GM12878 (cell line): ENCODE measurements at regions not wholly inside any gene's neighbourhood (a gene's known extent, or its start where the extent isn't known, plus 50 kb on each side); places are given as distances from the start of the nearest gene placed in this dataset.

ENCODE experiments used
- ATAC-seq: fragments of 200-7000 bp; cut with Tn5 transposase; 3 replicates; pipeline ENCODE4 v1.9.1; 2020; ENCODE audit warnings: mild to moderate bottlenecking, moderate library complexity
- BruUV-seq: library from RNA; stranded (reverse); fragments of 400-500 nt; replicated peaks from 2 replicates; lab custom pipeline; 2021; lab: Mats Ljungman, UMichigan
- CTCF ChIA-PET: fragments of 300-600 bp; sonication (Branson Sonifier 250); formaldehyde crosslinking; extraction: SDS; loops from one replicate; lab custom pipeline; 2021; ENCODE audit warnings: inconsistent platforms; lab: Yijun Ruan, JAX
- POLR2A ChIA-PET: fragments of 350-600 bp; formaldehyde crosslinking; extraction: SDS; loops from one replicate; lab custom pipeline; 2021; ENCODE audit warnings: inconsistent platforms; lab: Charles Lee
- RAD21 ChIA-PET: fragments of 300-600 bp; sonication (Branson Sonifier 250); formaldehyde crosslinking; loops from one replicate; lab custom pipeline; 2023; ENCODE audit warnings: antibody characterized with exemption; ENCODE audit not compliant: unreplicated experiment; lab: Charles Lee
- SMC1A ChIA-PET: fragments of 300-600 bp; sonication (Branson Sonifier 250); formaldehyde crosslinking; loops from one replicate; lab custom pipeline; 2023; ENCODE audit not compliant: unreplicated experiment, uncharacterized antibody; lab: Charles Lee
- DNase-seq: peaks from one replicate; pipeline ENCODE4 v3.0.0-alpha.2; 2011; ENCODE audit warnings: low read depth, low spot score
- FAIRE-seq: peaks from 3 replicates; lab custom pipeline; 2011; peaks lifted over from hg19 to GRCh38; lab: Jason Lieb, UNC
- H2AFZ ChIP-seq: 2 replicates; pipeline ENCODE4 v1.6.0; 2011; ENCODE audit warnings: low read depth, low read length, control low read depth; ENCODE audit not compliant: control insufficient read depth
- H3K27ac ChIP-seq: 2 replicates; pipeline ENCODE4 v1.5.1; 2011; ENCODE audit warnings: control low read depth; ENCODE audit not compliant: control insufficient read depth, insufficient read depth
- H3K27me3 ChIP-seq, 2 experiments: replicated peaks in 1 of 2; 2 replicates each; pipeline versions ENCODE4 v1.6.0 to v1.6.1; 2011; ENCODE audit warnings: low read length in 1 of 2; ENCODE audit not compliant: control insufficient read depth in 2 of 2, insufficient read depth in 2 of 2
- H3K36me3 ChIP-seq, 2 experiments: 2 replicates each; pipeline ENCODE4 v1.5.1; 2011; ENCODE audit warnings: low read length in 1 of 2; ENCODE audit not compliant: control insufficient read depth in 2 of 2, insufficient read depth in 2 of 2
- H3K4me1 ChIP-seq: 2 replicates; pipeline ENCODE4 v1.6.1; 2011; ENCODE audit warnings: mild to moderate bottlenecking, low read length, moderate library complexity, mixed read lengths; ENCODE audit not compliant: control insufficient read depth, insufficient read depth
- H3K4me2 ChIP-seq: 2 replicates; pipeline ENCODE4 v1.6.0; 2011; ENCODE audit warnings: control low read depth; ENCODE audit not compliant: control insufficient read depth, insufficient read depth
- H3K4me3 ChIP-seq: fragments of 200-600 bp; sonication (generic); 2 replicates; pipeline ENCODE4 v1.5.1; 2016
- H3K79me2 ChIP-seq: 2 replicates; pipeline ENCODE4 v1.6.0; 2011; ENCODE audit warnings: low read length; ENCODE audit not compliant: control insufficient read depth, insufficient read depth
- H3K9ac ChIP-seq: 2 replicates; pipeline ENCODE4 v1.8.0; 2011; ENCODE audit warnings: low read length, control low read depth, mixed read lengths; ENCODE audit not compliant: control insufficient read depth, insufficient read depth
- H3K9me3 ChIP-seq: replicated peaks from 3 replicates; pipeline ENCODE4 v1.5.1; 2011; ENCODE audit warnings: mild to moderate bottlenecking, low read length; ENCODE audit not compliant: control insufficient read depth, insufficient read depth
- H4K20me1 ChIP-seq: 2 replicates; pipeline ENCODE4 v1.6.0; 2011; ENCODE audit not compliant: control insufficient read depth, insufficient read depth
- BCLAF1 ChIP-seq: fragments of 450-650 bp; IDR thresholded peaks from 2 replicates; pipeline ENCODE4 v1.6.1; 2017; ENCODE audit warnings: antibody characterized with exemption, mild to moderate bottlenecking, moderate library complexity
- ELK1 ChIP-seq: IDR thresholded peaks from 2 replicates; pipeline ENCODE4 v1.6.1; 2012; ENCODE audit warnings: low read depth, low read length, improper control_type of control experiment
- IRF4 ChIP-seq: IDR thresholded peaks from 2 replicates; pipeline ENCODE4 v1.6.1; 2011; ENCODE audit warnings: low read depth, low read length
- MTA2 ChIP-seq: fragments of 450-650 bp; IDR thresholded peaks from 2 replicates; pipeline ENCODE4 v1.6.1; 2016; ENCODE audit warnings: low read depth, mild to moderate bottlenecking, moderate library complexity
- SIN3A ChIP-seq: IDR thresholded peaks from 2 replicates; pipeline ENCODE4 v1.6.1; 2012; ENCODE audit warnings: low read depth, low read length, improper control_type of control experiment
- SMARCA5 ChIP-seq: fragments of 450-650 bp; IDR thresholded peaks from 2 replicates; pipeline ENCODE4 v1.6.1; 2017; ENCODE audit warnings: mild to moderate bottlenecking
- WGBS: methylation state at CpG from one replicate; pipeline ENCODE4 v1.1.6; 2016; ENCODE audit warnings: low lambda C conversion rate; ENCODE audit not compliant: insufficient replicate concordance, insufficient coverage; ENCODE audit errors: missing lambda C conversion rate; 5-methylcytosine and 5-hydroxymethylcytosine counted together
- in situ Hi-C: fragments of 300-500 bp; cut with MboI; formaldehyde crosslinking; loops from 9 replicates; pipeline ENCODE4 v1.14.3; 2018; ENCODE audit warnings: mixed read lengths
- intact Hi-C: fragments of 100-400 bp; cut with micrococcal nuclease; formaldehyde crosslinking; loops from one replicate; pipeline ENCODE4 v1.14.2; 2022; ENCODE audit not compliant: unreplicated experiment
- TF ChIP-seq, protein P1 (sequence below): IDR thresholded peaks from 2 replicates; pipeline ENCODE4 v1.6.1; 2012; ENCODE audit warnings: low read length, inconsistent platforms
- TF ChIP-seq, protein P2 (sequence below): fragments of 450-650 bp; IDR thresholded peaks from 2 replicates; pipeline ENCODE4 v1.6.1; 2017; ENCODE audit warnings: mild to moderate bottlenecking, moderate library complexity
- TF ChIP-seq, protein P3 (sequence below): fragments of 150-350 bp; IDR thresholded peaks from 2 replicates; pipeline ENCODE4 v1.6.1; 2016; ENCODE audit warnings: low read depth, low read length
- TF ChIP-seq, protein P4 (sequence below): IDR thresholded peaks from 2 replicates; pipeline ENCODE4 v1.6.1; 2012; ENCODE audit warnings: low read depth, low read length, improper control_type of control experiment

DNA sequence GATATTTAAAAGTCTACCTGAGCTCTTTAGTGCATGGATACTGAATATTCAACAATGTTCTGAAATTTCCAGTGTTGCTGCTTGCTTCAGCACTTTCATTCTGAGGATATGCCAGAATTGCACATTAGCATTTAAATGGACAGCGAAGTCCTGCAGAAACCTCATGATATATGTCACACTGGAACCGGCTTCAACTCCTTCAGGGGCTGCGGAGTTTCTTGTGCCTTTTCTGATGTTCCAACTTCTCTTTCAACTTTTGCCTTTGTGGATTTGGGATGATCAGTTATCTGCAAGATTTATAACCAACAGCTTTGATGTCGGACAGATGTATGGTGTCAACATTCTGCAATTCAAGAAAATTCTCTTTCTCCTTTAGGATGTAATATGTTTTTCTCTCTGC, 142.5 kb upstream of the LMNTD1 start:
- in situ Hi-C loops: no loop called here
- Histone ChIP-seq H3K79me2 (no peaks in the 10 kb centered on the region), H3K27ac (no peak overlapping the region), H3K36me3 (no peaks in the 10 kb centered on the region), H3K4me2 (no peak overlapping the region), H3K4me3 (no peak overlapping the region), H3K9ac (no peak overlapping the region), H3K9me3 (peaks cover 4% of the 10 kb centered on the region), H3K4me1 (no peaks in the 10 kb centered on the region), H4K20me1 (no peaks in the 10 kb centered on the region), H2AFZ (no peak overlapping the region), H3K27me3 (0 out of 4 replicates have a peak, but pooled peaks cover 0 to 4% of the 10 kb centered on the region in 2 experiments)
- no peak for DNase-seq
- intact Hi-C loops: no loop called here
- RAD21 ChIA-PET: interaction anchor here (0.7 kb wide), 1 partner anchor 16 kb away, joined by 3 read pairs; no protein-coding TSS in a partner anchor
- FAIRE-seq: no peak
- WGBS: 90% methylated on average over 4 of the region's 4 CpGs
- SMC1A ChIA-PET: no interaction called here
- CTCF ChIA-PET: no interaction called here
- no peak for ATAC-seq
- no TSS peak for BruUV-seq
- POLR2A ChIA-PET: no interaction called here
- TF ChIP-seq SIN3A (no peak), SMARCA5 (no peak), MTA2 (no peak), ELK1 (no peak), IRF4 (no peak), BCLAF1 (no peak)
- TF ChIP-seq, protein P1, sequence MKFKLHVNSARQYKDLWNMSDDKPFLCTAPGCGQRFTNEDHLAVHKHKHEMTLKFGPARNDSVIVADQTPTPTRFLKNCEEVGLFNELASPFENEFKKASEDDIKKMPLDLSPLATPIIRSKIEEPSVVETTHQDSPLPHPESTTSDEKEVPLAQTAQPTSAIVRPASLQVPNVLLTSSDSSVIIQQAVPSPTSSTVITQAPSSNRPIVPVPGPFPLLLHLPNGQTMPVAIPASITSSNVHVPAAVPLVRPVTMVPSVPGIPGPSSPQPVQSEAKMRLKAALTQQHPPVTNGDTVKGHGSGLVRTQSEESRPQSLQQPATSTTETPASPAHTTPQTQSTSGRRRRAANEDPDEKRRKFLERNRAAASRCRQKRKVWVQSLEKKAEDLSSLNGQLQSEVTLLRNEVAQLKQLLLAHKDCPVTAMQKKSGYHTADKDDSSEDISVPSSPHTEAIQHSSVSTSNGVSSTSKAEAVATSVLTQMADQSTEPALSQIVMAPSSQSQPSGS: no peak
- TF ChIP-seq, protein P2, sequence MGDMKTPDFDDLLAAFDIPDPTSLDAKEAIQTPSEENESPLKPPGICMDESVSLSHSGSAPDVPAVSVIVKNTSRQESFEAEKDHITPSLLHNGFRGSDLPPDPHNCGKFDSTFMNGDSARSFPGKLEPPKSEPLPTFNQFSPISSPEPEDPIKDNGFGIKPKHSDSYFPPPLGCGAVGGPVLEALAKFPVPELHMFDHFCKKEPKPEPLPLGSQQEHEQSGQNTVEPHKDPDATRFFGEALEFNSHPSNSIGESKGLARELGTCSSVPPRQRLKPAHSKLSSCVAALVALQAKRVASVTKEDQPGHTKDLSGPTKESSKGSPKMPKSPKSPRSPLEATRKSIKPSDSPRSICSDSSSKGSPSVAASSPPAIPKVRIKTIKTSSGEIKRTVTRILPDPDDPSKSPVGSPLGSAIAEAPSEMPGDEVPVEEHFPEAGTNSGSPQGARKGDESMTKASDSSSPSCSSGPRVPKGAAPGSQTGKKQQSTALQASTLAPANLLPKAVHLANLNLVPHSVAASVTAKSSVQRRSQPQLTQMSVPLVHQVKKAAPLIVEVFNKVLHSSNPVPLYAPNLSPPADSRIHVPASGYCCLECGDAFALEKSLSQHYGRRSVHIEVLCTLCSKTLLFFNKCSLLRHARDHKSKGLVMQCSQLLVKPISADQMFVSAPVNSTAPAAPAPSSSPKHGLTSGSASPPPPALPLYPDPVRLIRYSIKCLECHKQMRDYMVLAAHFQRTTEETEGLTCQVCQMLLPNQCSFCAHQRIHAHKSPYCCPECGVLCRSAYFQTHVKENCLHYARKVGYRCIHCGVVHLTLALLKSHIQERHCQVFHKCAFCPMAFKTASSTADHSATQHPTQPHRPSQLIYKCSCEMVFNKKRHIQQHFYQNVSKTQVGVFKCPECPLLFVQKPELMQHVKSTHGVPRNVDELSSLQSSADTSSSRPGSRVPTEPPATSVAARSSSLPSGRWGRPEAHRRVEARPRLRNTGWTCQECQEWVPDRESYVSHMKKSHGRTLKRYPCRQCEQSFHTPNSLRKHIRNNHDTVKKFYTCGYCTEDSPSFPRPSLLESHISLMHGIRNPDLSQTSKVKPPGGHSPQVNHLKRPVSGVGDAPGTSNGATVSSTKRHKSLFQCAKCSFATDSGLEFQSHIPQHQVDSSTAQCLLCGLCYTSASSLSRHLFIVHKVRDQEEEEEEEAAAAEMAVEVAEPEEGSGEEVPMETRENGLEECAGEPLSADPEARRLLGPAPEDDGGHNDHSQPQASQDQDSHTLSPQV: no peak
- TF ChIP-seq, protein P3, sequence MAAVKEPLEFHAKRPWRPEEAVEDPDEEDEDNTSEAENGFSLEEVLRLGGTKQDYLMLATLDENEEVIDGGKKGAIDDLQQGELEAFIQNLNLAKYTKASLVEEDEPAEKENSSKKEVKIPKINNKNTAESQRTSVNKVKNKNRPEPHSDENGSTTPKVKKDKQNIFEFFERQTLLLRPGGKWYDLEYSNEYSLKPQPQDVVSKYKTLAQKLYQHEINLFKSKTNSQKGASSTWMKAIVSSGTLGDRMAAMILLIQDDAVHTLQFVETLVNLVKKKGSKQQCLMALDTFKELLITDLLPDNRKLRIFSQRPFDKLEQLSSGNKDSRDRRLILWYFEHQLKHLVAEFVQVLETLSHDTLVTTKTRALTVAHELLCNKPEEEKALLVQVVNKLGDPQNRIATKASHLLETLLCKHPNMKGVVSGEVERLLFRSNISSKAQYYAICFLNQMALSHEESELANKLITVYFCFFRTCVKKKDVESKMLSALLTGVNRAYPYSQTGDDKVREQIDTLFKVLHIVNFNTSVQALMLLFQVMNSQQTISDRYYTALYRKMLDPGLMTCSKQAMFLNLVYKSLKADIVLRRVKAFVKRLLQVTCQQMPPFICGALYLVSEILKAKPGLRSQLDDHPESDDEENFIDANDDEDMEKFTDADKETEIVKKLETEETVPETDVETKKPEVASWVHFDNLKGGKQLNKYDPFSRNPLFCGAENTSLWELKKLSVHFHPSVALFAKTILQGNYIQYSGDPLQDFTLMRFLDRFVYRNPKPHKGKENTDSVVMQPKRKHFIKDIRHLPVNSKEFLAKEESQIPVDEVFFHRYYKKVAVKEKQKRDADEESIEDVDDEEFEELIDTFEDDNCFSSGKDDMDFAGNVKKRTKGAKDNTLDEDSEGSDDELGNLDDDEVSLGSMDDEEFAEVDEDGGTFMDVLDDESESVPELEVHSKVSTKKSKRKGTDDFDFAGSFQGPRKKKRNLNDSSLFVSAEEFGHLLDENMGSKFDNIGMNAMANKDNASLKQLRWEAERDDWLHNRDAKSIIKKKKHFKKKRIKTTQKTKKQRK: no peak
- TF ChIP-seq, protein P4, sequence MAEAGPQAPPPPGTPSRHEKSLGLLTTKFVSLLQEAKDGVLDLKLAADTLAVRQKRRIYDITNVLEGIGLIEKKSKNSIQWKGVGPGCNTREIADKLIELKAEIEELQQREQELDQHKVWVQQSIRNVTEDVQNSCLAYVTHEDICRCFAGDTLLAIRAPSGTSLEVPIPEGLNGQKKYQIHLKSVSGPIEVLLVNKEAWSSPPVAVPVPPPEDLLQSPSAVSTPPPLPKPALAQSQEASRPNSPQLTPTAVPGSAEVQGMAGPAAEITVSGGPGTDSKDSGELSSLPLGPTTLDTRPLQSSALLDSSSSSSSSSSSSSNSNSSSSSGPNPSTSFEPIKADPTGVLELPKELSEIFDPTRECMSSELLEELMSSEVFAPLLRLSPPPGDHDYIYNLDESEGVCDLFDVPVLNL: no peak
